ENCODE measurements at regions not wholly inside any gene's neighbourhood (a gene's known extent, or its start where the extent isn't known, plus 50 kb on each side); places are given as distances from the start of the nearest gene placed in this dataset.
A peak's percentile ranks its signal among the peaks of the same experiment; 100 is the strongest.
"Not testable (repeated sequence)": the region's sequence is repeated elsewhere in the genome, so short reads cannot be mapped to it uniquely, and the experiment has no call there.

- no peak for DNase-seq
Observed at GRCh38 chr3:184449161-184449515, 69.3 kb downstream of the CHRD start.

GRCh38 chr3:184450547-184450946 is 70.7 kb downstream of the CHRD start:
- Histone ChIP-seq H3K36me3 (no peaks in the 10 kb centered on the region), H3K27ac (no peak overlapping the region), H3K27me3 (ENCODE audit: low read depth) (no peaks in the 10 kb centered on the region), H3K4me3 (no peak overlapping the region), H3K9me3 (no peaks in the 10 kb centered on the region), H3K4me1 (no peaks in the 10 kb centered on the region)
- TF ChIP-seq, protein P1, sequence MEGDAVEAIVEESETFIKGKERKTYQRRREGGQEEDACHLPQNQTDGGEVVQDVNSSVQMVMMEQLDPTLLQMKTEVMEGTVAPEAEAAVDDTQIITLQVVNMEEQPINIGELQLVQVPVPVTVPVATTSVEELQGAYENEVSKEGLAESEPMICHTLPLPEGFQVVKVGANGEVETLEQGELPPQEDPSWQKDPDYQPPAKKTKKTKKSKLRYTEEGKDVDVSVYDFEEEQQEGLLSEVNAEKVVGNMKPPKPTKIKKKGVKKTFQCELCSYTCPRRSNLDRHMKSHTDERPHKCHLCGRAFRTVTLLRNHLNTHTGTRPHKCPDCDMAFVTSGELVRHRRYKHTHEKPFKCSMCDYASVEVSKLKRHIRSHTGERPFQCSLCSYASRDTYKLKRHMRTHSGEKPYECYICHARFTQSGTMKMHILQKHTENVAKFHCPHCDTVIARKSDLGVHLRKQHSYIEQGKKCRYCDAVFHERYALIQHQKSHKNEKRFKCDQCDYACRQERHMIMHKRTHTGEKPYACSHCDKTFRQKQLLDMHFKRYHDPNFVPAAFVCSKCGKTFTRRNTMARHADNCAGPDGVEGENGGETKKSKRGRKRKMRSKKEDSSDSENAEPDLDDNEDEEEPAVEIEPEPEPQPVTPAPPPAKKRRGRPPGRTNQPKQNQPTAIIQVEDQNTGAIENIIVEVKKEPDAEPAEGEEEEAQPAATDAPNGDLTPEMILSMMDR (IDR thresholded peaks at IDR 0.05) = no peak
- DNase-seq (no peak), ATAC-seq (no peak)
- intact Hi-C loops (cut with DNase I) = no loop called here

More at GRCh38 chr3:184449161-184449515, 69.3 kb downstream of the CHRD start:
- H3K27ac ChIP-seq = no peak overlapping the region
- H3K4me1 ChIP-seq = no peaks in the 10 kb centered on the region
- TF ChIP-seq, protein P1 (IDR thresholded peaks at IDR 0.05) = no peak
- H3K27me3 ChIP-seq (ENCODE audit: low read depth) = no peaks in the 10 kb centered on the region
- no peaks in the 10 kb centered on the region for H3K9me3 ChIP-seq
- H3K36me3 ChIP-seq = no peaks in the 10 kb centered on the region
- peak in 1 of 2 donors; percentile 34 for ATAC-seq
- intact Hi-C loops (cut with DNase I) = no loop called here
- no peak overlapping the region for H3K4me3 ChIP-seq

- DNase-seq (no peak), ATAC-seq (no peak)
- H3K4me3 ChIP-seq = no peak overlapping the region
- H3K27me3 ChIP-seq (ENCODE audit: low read depth) = no peaks in the 10 kb centered on the region
- TF ChIP-seq, protein P1 (IDR thresholded peaks at IDR 0.05) = no peak
- intact Hi-C loops (cut with DNase I) = no loop called here
- H3K9me3 ChIP-seq = no peaks in the 10 kb centered on the region
- no peaks in the 10 kb centered on the region for H3K36me3 ChIP-seq
- no peaks in the 10 kb centered on the region for H3K4me1 ChIP-seq
- no peak overlapping the region for H3K27ac ChIP-seq
Observed at GRCh38 chr3:184453296-184453695, 73.4 kb downstream of the CHRD start.

DNA sequence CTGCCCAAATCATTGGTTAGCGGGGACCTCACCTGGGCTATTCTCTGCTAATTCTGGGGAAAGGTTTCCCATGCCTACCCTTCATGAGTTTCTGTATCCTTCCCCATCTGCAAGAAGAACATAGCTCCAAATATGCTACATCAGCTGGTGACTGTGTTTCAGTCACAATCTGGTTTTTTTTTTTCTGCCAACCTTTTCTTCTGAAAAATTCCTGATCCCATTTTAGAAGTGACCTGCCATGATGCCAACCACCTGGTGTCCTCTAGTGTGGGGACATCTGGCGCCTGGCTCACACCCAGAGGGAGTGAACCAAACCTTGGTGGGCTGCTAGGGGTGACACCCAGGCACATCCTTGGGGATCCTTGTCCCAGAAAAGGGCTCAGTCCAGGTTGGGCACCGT is 76.1 kb downstream of the CHRD start:
- Histone ChIP-seq H3K4me3 (no peak overlapping the region), H3K27ac (no peak overlapping the region), H3K36me3 (no peaks in the 10 kb centered on the region), H3K9me3 (no peaks in the 10 kb centered on the region), H3K27me3 (ENCODE audit: low read depth) (no peaks in the 10 kb centered on the region), H3K4me1 (no peaks in the 10 kb centered on the region)
- DNase-seq (no peak), ATAC-seq (no peak)
- intact Hi-C loops (cut with DNase I) = no loop called here
- TF ChIP-seq, protein P1 (IDR thresholded peaks at IDR 0.05) = no peak

- no peak overlapping the region for H3K27ac ChIP-seq
- ATAC-seq (peak in 1 of 2 donors; percentile 13), DNase-seq (no peak)
- intact Hi-C loops (cut with DNase I) = no loop called here
- H3K4me1 ChIP-seq = no peaks in the 10 kb centered on the region
- no peaks in the 10 kb centered on the region for H3K27me3 ChIP-seq (ENCODE audit: low read depth)
- no peaks in the 10 kb centered on the region for H3K9me3 ChIP-seq
- no peaks in the 10 kb centered on the region for H3K36me3 ChIP-seq
- TF ChIP-seq, protein P1 (IDR thresholded peaks at IDR 0.05) = no peak
- H3K4me3 ChIP-seq = no peak overlapping the region
Observed at GRCh38 chr3:184456476-184456875, 76.6 kb downstream of the CHRD start.

DNA sequence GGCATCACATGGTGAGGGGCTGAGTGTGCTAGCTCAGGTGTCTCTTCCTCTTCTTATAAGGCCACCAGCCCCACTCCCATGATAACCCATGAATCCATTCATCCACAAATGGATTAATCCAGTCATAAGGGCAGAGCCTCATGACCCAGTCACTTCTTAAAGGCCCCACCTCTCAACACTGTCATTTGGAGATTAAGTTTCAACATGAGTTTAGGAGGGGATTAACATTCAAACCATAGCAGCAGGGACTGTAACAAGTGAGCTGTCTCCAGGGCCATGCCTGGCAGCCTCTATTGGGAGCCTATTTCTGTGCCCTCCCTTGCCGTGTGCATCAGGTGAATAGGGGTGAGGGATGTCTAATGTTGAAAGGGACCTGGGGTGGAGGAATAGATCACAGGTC is 77.5 kb downstream of the CHRD start:
- no peaks in the 10 kb centered on the region for H3K36me3 ChIP-seq
- H3K4me3 ChIP-seq = no peak overlapping the region
- no peaks in the 10 kb centered on the region for H3K27me3 ChIP-seq (ENCODE audit: low read depth)
- ATAC-seq (no peak), DNase-seq (no peak)
- H3K27ac ChIP-seq = no peak overlapping the region
- no peaks in the 10 kb centered on the region for H3K9me3 ChIP-seq
- no peaks in the 10 kb centered on the region for H3K4me1 ChIP-seq
- intact Hi-C loops (cut with DNase I) = no loop called here
- TF ChIP-seq, protein P1 (IDR thresholded peaks at IDR 0.05) = no peak

- H3K27me3 ChIP-seq (ENCODE audit: low read depth); H3K4me3 ChIP-seq; H3K27ac ChIP-seq; H3K9me3 ChIP-seq; DNase-seq; ATAC-seq; H3K4me1 ChIP-seq; intact Hi-C loops (cut with DNase I); H3K36me3 ChIP-seq: not testable (repeated sequence)
Observed at GRCh38 chr3:184457784-184458377, 78.0 kb downstream of the CHRD start.

Measured in lower lobe of right lung (tissue), 2 donors.